ENCODE measurements at regions not wholly inside any gene's neighbourhood (a gene's known extent, or its start where the extent isn't known, plus 50 kb on each side); places are given as distances from the start of the nearest gene placed in this dataset.

GRCh38 chr4:53776141-53776540, 184.9 kb upstream of the LNX1 start:
- DNase-seq (ENCODE audit: low read depth), result no peak

- DNase-seq (ENCODE audit: low read depth), result no peak
Measured at GRCh38 chr4:53775381-53775780, 184.1 kb upstream of the LNX1 start.

- DNase-seq (ENCODE audit: low read depth), result no peak
Measured at GRCh38 chr4:53771326-53771725, 180.0 kb upstream of the LNX1 start.

- no peak for DNase-seq (ENCODE audit: low read depth)
Measured at GRCh38 chr4:53767482-53767881, 176.2 kb upstream of the LNX1 start.

GRCh38 chr4:53764761-53765490, 173.6 kb upstream of the LNX1 start:
- DNase-seq (ENCODE audit: low read depth), result no peak

- DNase-seq (ENCODE audit: low read depth), result no peak
Measured at GRCh38 chr4:53763813-53764597, 172.7 kb upstream of the LNX1 start.

- DNase-seq (ENCODE audit: low read depth), result no peak
Measured at GRCh38 chr4:53755656-53756055, 164.4 kb upstream of the LNX1 start.

GRCh38 chr4:53752124-53752523, 160.8 kb upstream of the LNX1 start:
- DNase-seq (ENCODE audit: low read depth), result no peak

GRCh38 chr4:53748328-53748772, 157.1 kb upstream of the LNX1 start:
- DNase-seq (ENCODE audit: low read depth), result no peak

GRCh38 chr4:53747401-53747800, 156.1 kb upstream of the LNX1 start:
- no peak for DNase-seq (ENCODE audit: low read depth)

- DNase-seq (ENCODE audit: low read depth), result no peak
Measured at GRCh38 chr4:53744446-53745160, 153.3 kb upstream of the LNX1 start.

GRCh38 chr4:53734584-53735353, 143.5 kb upstream of the LNX1 start:
- no peak for DNase-seq (ENCODE audit: low read depth)

GRCh38 chr4:53734182-53734581, 142.9 kb upstream of the LNX1 start:
- DNase-seq (ENCODE audit: low read depth), result no peak

GRCh38 chr4:53732661-53733060, 141.4 kb upstream of the LNX1 start:
- DNase-seq (ENCODE audit: low read depth), result no peak

- DNase-seq (ENCODE audit: low read depth), result no peak
Measured at GRCh38 chr4:53730031-53730805, 138.9 kb upstream of the LNX1 start.

- no peak for DNase-seq (ENCODE audit: low read depth)
Measured at GRCh38 chr4:53722110-53722509, 130.8 kb upstream of the LNX1 start.

- no peak for DNase-seq (ENCODE audit: low read depth)
Measured at GRCh38 chr4:53721263-53721662, 130.0 kb upstream of the LNX1 start.

- no peak for DNase-seq (ENCODE audit: low read depth)
Measured at GRCh38 chr4:53720776-53721175, 129.5 kb upstream of the LNX1 start.

- no peak for DNase-seq (ENCODE audit: low read depth)
Measured at GRCh38 chr4:53717064-53717549, 125.8 kb upstream of the LNX1 start.

- no peak for DNase-seq (ENCODE audit: low read depth)
Measured at GRCh38 chr4:53716471-53717063, 125.3 kb upstream of the LNX1 start.

GRCh38 chr4:53716011-53716410, 124.7 kb upstream of the LNX1 start:
- DNase-seq (ENCODE audit: low read depth), result no peak

All from T follicular helper cell (primary cell).